Spinal cord (tissue), 9 donors: ENCODE measurements at regions not wholly inside any gene's neighbourhood (a gene's known extent, or its start where the extent isn't known, plus 50 kb on each side); places are given as distances from the start of the nearest gene placed in this dataset.

ENCODE experiments used
- DNase-seq, 6 donors: peaks; one replicate each; pipeline versions ENCODE4 v3.0.0 to v3.0.0-alpha.2; 2013 to 2015; ENCODE audit warnings: low spot score in 6 of 6, low read depth in 4 of 6
- H3K27ac ChIP-seq: one replicate; pipeline ENCODE4 v1.5.1; 2013; ENCODE audit warnings: low read depth, low read length, control low read depth
- H3K27me3 ChIP-seq: one replicate; pipeline ENCODE4 v1.6.1; 2013; ENCODE audit warnings: low read length; ENCODE audit not compliant: control insufficient read depth, insufficient read depth
- H3K36me3 ChIP-seq: one replicate; pipeline ENCODE4 v1.6.1; 2013; ENCODE audit warnings: low read length; ENCODE audit not compliant: control insufficient read depth, insufficient read depth
- H3K4me1 ChIP-seq: one replicate; pipeline ENCODE4 v1.6.1; 2013; ENCODE audit warnings: low read length; ENCODE audit not compliant: control insufficient read depth, insufficient read depth
- H3K4me3 ChIP-seq: one replicate; pipeline ENCODE4 v1.5.1; 2013; ENCODE audit warnings: low read depth, low read length, control low read depth
- H3K9me3 ChIP-seq: one replicate; pipeline ENCODE4 v1.6.1; 2013; ENCODE audit warnings: low read length; ENCODE audit not compliant: control insufficient read depth, insufficient read depth
- WGBS: methylation state at CpG from one replicate; pipeline ENCODE4 v1.1.5; 2013; ENCODE audit warnings: missing lambda C conversion rate; ENCODE audit not compliant: insufficient coverage; 5-methylcytosine and 5-hydroxymethylcytosine counted together
- donor health status: healthy.

DNA sequence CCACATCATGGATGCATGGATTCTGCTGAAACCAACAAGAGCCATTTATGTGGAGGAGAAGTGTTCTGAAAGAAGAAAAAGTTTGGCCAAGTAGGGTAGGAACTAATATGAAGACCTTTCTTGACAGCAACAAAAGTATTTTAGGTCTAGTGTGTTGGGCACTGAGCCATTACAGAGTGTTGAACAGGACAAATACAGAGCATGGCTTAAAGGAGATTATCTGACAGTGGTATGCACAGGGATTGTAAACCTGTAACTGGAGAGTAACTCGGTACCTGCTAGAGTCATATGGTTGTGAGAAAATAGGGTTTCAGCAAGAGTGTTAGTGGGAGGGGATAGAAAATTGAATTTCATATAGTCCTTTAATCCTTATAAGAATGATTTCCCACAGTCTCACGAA, 513.2 kb upstream of the WWC1 start:
- no CpG with 5 or more reads among the region's 2 CpGs for WGBS
- Histone ChIP-seq H3K27ac (no peak overlapping the region), H3K27me3 (no peaks in the 10 kb centered on the region), H3K4me3 (no peak overlapping the region), H3K4me1 (peaks cover 5% of the 10 kb centered on the region), H3K9me3 (no peaks in the 10 kb centered on the region), H3K36me3 (no peaks in the 10 kb centered on the region)
- DNase-seq: no peak

DNA sequence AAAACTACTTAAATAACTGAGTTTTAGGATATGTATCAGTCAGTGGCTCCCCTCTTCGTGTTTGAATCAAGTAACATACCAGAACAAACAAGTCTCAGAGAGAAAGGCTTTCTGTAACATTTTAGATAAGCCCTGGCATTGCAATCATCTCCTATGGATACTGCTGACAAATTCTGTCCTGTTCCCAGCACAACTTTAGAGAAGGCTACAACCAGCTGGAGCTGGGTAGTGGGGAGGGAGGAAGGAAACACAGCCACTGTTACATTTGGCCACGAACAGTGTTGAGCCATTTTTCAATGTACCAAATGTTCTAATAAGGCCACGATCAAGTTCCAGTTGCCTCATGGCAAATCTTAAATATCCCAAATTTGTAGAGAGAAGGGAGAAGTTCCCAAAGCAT, 511.8 kb upstream of the WWC1 start:
- WGBS: 80% methylated on average over 1 of the region's 3 CpGs
- H3K27ac ChIP-seq: no peak overlapping the region
- peaks cover 10% of the 10 kb centered on the region for H3K4me1 ChIP-seq
- no peaks in the 10 kb centered on the region for H3K27me3 ChIP-seq
- H3K36me3 ChIP-seq: no peaks in the 10 kb centered on the region
- no peak overlapping the region for H3K4me3 ChIP-seq
- DNase-seq: no peak
- H3K9me3 ChIP-seq: no peaks in the 10 kb centered on the region

DNA sequence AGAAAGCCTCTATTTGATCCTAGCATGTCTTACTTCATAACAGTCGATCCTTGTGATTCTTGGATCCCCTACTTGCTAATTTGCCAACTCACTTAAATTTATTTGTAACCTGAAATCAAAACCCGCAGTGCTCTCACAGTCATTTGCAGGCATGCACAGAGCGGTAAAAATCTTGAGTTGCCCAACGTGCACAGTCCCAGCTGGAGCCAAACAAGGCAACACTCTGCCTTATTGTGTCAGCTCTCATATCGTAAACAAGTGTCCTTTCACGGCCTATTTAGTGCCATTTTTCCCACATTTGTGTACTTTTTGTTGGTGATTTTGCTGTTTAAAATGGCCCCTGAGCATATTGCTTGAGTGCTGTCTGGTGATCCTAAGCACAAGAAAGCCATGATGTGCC, 511.3 kb upstream of the WWC1 start:
- Histone ChIP-seq H3K36me3 (no peaks in the 10 kb centered on the region), H3K27me3 (no peaks in the 10 kb centered on the region), H3K9me3 (no peaks in the 10 kb centered on the region), H3K27ac (no peak overlapping the region), H3K4me3 (no peak overlapping the region), H3K4me1 (peaks cover 10% of the 10 kb centered on the region)
- peak in 1 of 6 donors; percentile 48 for DNase-seq
- 54% methylated on average over 6 of the region's 6 CpGs for WGBS

- no peak for DNase-seq
- H3K27me3 ChIP-seq: no peaks in the 10 kb centered on the region
- peaks cover 10% of the 10 kb centered on the region for H3K4me1 ChIP-seq
- no peak overlapping the region for H3K4me3 ChIP-seq
- no peaks in the 10 kb centered on the region for H3K36me3 ChIP-seq
- no peaks in the 10 kb centered on the region for H3K9me3 ChIP-seq
- WGBS: 79% methylated on average over 7 of the region's 9 CpGs
- no peak overlapping the region for H3K27ac ChIP-seq
Measured at GRCh38 chr5:167783145-167783817, 508.2 kb upstream of the WWC1 start.

GRCh38 chr5:167785106-167785505, 506.3 kb upstream of the WWC1 start:
- H3K4me1 ChIP-seq: peaks cover 10% of the 10 kb centered on the region
- no CpG with 5 or more reads among the region's 2 CpGs for WGBS
- no peaks in the 10 kb centered on the region for H3K9me3 ChIP-seq
- DNase-seq: no peak
- H3K27ac ChIP-seq: no peak overlapping the region
- no peak overlapping the region for H3K4me3 ChIP-seq
- no peaks in the 10 kb centered on the region for H3K36me3 ChIP-seq
- H3K27me3 ChIP-seq: no peaks in the 10 kb centered on the region

- 100% methylated on average over 1 of the region's 1 CpG for WGBS
- H3K27ac ChIP-seq: no peak overlapping the region
Measured at GRCh38 chr5:167785901-167786300, 505.5 kb upstream of the WWC1 start.

GRCh38 chr5:167786871-167787578, 504.4 kb upstream of the WWC1 start:
- Histone ChIP-seq H3K9me3 (no peaks in the 10 kb centered on the region), H3K4me3 (no peak overlapping the region), H3K36me3 (no peaks in the 10 kb centered on the region), H3K4me1 (peaks cover 10% of the 10 kb centered on the region), H3K27me3 (no peaks in the 10 kb centered on the region), H3K27ac (no peak overlapping the region)
- WGBS: 100% methylated on average over 1 of the region's 2 CpGs
- no peak for DNase-seq

More at GRCh38 chr5:167785901-167786300, 505.5 kb upstream of the WWC1 start:
- peaks cover 10% of the 10 kb centered on the region for H3K4me1 ChIP-seq
- no peaks in the 10 kb centered on the region for H3K36me3 ChIP-seq
- no peaks in the 10 kb centered on the region for H3K27me3 ChIP-seq
- no peaks in the 10 kb centered on the region for H3K9me3 ChIP-seq
- H3K4me3 ChIP-seq: no peak overlapping the region
- DNase-seq: no peak

- Histone ChIP-seq H3K4me1 (peaks cover 4% of the 10 kb centered on the region), H3K9me3 (no peaks in the 10 kb centered on the region), H3K4me3 (no peak overlapping the region), H3K36me3 (no peaks in the 10 kb centered on the region), H3K27ac (no peak overlapping the region), H3K27me3 (no peaks in the 10 kb centered on the region)
- WGBS: 24% methylated on average over 5 of the region's 7 CpGs
- DNase-seq: peak in 2 of 6 donors; percentile 45 to 47
Measured at GRCh38 chr5:167790045-167790444, 501.4 kb upstream of the WWC1 start.

DNA sequence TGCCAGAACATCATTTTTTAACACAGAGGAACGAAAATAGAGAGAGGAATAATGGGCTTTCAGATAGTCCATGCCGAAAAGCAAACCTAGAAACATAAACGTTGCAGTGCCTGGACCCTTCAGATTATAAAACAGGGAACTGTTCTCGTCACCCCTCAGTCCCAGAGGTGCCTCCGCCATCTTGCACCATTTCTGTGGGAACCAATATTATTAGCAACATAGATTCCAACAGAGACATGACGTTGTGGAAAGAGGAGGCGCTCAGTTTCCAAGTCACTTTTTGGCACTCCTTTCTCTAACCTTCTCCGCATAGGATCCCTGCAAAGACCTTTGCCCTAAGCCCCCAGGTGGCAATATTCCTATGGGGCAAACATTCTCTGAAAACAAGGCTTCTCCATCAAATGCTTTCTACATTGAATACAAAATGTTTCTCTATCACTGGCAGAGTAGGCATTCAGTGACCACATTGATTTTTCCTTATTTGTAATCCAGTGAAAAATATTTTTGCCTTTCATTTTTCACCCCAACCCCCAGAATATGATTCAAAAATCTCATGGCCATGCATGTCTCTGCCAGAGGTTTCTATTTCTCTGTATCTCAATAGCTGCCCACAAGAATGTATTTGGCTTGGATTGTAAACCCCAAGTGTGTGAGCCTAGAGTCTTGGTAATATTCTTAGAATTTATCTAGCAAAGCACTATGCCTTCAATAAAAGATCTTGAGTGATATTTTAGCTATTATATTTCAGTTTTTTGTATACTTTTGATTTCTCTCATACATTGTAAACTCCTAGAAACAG, 500.8 kb upstream of the WWC1 start:
- no peaks in the 10 kb centered on the region for H3K27me3 ChIP-seq
- WGBS: 65% methylated on average over 7 of the region's 8 CpGs
- peaks cover 4% of the 10 kb centered on the region for H3K4me1 ChIP-seq
- no peak overlapping the region for H3K27ac ChIP-seq
- DNase-seq: no peak
- no peaks in the 10 kb centered on the region for H3K36me3 ChIP-seq
- H3K9me3 ChIP-seq: no peaks in the 10 kb centered on the region
- no peak overlapping the region for H3K4me3 ChIP-seq
